ENCODE measurements at regions not wholly inside any gene's neighbourhood (a gene's known extent, or its start where the extent isn't known, plus 50 kb on each side); places are given as distances from the start of the nearest gene placed in this dataset.

DNA sequence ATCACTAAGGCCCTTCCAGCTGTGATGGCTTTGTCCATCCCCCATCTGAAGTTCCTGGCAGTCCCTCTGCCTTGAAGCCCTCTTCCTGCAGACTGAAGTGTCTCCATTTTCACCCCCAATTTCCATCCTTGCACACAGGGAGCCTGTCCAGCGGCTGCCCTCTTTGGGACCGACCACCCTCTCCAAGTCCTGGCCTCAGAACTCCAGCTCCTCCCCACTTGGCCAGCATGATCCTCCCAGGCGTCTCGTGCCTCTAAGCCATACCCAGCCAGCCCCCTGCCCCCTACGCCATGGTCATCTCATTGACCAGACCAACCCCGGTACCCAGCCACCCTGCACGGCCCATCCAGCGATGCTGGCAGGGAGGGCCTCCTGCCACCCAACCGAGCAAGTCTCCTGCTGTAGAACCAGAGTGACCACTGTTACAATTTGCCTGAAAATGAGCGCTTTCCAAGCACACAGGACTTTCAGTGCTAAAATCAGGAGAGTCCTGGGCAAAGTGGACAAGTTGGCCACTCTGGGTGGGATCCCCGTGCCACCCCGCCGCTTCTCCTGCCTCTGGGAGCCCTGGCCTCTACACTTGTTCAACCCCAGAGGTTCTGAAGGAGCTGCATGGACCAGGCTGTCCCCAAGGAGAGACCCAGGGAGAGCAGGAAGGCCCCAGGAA is 362.0 kb downstream of the SEC14L1 start:
- TF ChIP-seq CREB1 (IDR thresholded peaks at IDR 0.05; ENCODE audit: low read depth) = no peak
- TF ChIP-seq TAF1 (IDR thresholded peaks at IDR 0.05; ENCODE audit: low read depth) = no peak
- TF ChIP-seq RAD21 (IDR thresholded peaks at IDR 0.05; ENCODE audit: low read depth) = no peak

- TF ChIP-seq CREB1 (IDR thresholded peaks at IDR 0.05; ENCODE audit: low read depth) = no peak
- TF ChIP-seq USF1 (IDR thresholded peaks at IDR 0.05) = no peak
- TF ChIP-seq EP300 (IDR thresholded peaks at IDR 0.05; ENCODE audit: borderline replicate concordance) = no peak
- no peak for TF ChIP-seq RAD21 (IDR thresholded peaks at IDR 0.05; ENCODE audit: low read depth)
- no peak for TF ChIP-seq FOXM1 (IDR thresholded peaks at IDR 0.05; ENCODE audit: borderline replicate concordance, low read depth)
- TF ChIP-seq CEBPB (IDR thresholded peaks at IDR 0.05) = no peak
- TF ChIP-seq MAX (IDR thresholded peaks at IDR 0.05) = no peak
- no peak for TF ChIP-seq TCF12 (IDR thresholded peaks at IDR 0.05; ENCODE audit: low read depth)
- no peak for TF ChIP-seq EGR1 (IDR thresholded peaks at IDR 0.05)
- no peak for TF ChIP-seq TEAD4 (IDR thresholded peaks at IDR 0.05)
- no peak for TF ChIP-seq ZBTB7A (IDR thresholded peaks at IDR 0.05; ENCODE audit: low read depth)
- TF ChIP-seq YY1 (IDR thresholded peaks at IDR 0.05; ENCODE audit: low read depth) = no peak
- no peak for TF ChIP-seq NFIC (IDR thresholded peaks at IDR 0.05)
- no peak for TF ChIP-seq REST (IDR thresholded peaks at IDR 0.05; ENCODE audit: low read depth)
- TF ChIP-seq TAF1 (IDR thresholded peaks at IDR 0.05; ENCODE audit: low read depth) = no peak
These were observed 362.5 kb downstream of the SEC14L1 start for GRCh38 chr17:77503293-77503655.

DNA sequence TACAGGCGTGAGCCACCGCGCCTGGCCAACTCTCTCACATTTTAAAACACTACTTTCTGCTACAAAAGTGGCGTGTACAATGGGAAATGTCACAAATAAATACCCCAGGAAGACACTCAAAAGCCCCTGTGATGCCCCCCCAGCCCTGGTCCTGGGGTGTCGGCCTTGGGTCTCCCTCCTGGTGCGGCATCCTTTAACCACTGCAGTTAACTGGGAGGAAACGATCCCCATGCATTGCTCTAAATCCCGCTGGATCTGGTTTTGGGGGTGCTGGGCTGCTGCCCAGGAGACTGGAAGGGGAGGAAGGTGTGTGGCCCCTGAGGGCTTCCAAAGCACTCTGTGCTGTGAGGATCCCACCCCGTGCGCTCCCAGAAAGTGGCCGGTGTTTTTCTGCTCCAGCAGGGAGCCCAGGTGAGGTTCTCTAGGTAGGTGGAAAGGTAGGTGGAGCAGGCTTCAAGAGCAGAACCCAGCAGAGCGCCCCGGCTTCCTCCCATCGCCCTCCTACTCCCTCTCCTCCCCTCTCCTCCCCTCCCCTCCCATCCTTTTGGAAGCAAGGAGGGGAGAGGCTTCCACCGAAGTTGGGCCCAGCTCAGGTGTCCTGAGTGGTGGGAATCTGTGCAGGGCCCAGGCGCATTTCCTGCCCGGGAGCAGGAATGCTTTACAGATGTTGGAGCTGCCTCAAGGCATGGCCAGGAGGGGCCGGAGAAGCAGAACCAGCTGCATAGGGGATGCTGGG is 363.3 kb downstream of the SEC14L1 start:
- TF ChIP-seq CREB1 (IDR thresholded peaks at IDR 0.05; ENCODE audit: low read depth) = no peak
- no peak for TF ChIP-seq FOXM1 (IDR thresholded peaks at IDR 0.05; ENCODE audit: borderline replicate concordance, low read depth)
- no peak for TF ChIP-seq EP300 (IDR thresholded peaks at IDR 0.05; ENCODE audit: borderline replicate concordance)
- no peak for TF ChIP-seq TEAD4 (IDR thresholded peaks at IDR 0.05)
- TF ChIP-seq CEBPB (IDR thresholded peaks at IDR 0.05) = no peak
- no peak for TF ChIP-seq USF1 (IDR thresholded peaks at IDR 0.05)
- TF ChIP-seq MAX (IDR thresholded peaks at IDR 0.05) = no peak
- no peak for TF ChIP-seq TAF1 (IDR thresholded peaks at IDR 0.05; ENCODE audit: low read depth)

- TF ChIP-seq RAD21 (IDR thresholded peaks at IDR 0.05; ENCODE audit: low read depth) (no peak), NFIC (IDR thresholded peaks at IDR 0.05) (no peak), EGR1 (IDR thresholded peaks at IDR 0.05) (no peak), YY1 (IDR thresholded peaks at IDR 0.05; ENCODE audit: low read depth) (no peak), TEAD4 (IDR thresholded peaks at IDR 0.05) (no peak), TAF1 (IDR thresholded peaks at IDR 0.05; ENCODE audit: low read depth) (no peak), MAX (IDR thresholded peaks at IDR 0.05) (no peak), REST (IDR thresholded peaks at IDR 0.05; ENCODE audit: low read depth) (no peak), FOXM1 (IDR thresholded peaks at IDR 0.05; ENCODE audit: borderline replicate concordance, low read depth) (no peak), EP300 (IDR thresholded peaks at IDR 0.05; ENCODE audit: borderline replicate concordance) (no peak), USF1 (IDR thresholded peaks at IDR 0.05) (no peak)
These were observed 363.9 kb downstream of the SEC14L1 start for GRCh38 chr17:77504652-77505155.

DNA sequence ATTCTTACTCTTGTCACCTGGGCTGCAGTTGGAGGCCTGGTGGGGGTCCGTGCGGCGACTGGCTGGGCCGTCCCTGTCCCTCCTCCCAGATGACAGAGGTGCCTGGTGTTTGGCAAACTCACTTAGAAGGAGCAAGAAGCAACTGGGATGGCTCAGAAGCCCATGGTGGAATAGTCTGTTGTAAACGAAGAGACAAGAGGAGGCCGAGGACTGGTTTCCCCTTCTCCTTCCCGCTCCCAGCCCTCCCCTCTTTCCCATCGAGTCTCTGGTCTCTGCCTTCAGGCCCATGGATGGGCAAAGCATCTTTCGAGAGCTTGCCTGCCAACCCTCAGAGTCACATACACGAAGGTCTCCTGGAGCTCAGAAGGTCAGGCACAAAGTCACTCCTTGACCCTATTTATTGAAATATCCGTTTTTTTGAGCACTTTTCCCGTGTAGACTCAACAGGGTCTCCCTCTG is 364.4 kb downstream of the SEC14L1 start:
- TF ChIP-seq TCF12 (IDR thresholded peaks at IDR 0.05; ENCODE audit: low read depth) = no peak

All from Ishikawa (cell line).